ENCODE measurements at regions not wholly inside any gene's neighbourhood (a gene's known extent, or its start where the extent isn't known, plus 50 kb on each side); places are given as distances from the start of the nearest gene placed in this dataset.

DNA sequence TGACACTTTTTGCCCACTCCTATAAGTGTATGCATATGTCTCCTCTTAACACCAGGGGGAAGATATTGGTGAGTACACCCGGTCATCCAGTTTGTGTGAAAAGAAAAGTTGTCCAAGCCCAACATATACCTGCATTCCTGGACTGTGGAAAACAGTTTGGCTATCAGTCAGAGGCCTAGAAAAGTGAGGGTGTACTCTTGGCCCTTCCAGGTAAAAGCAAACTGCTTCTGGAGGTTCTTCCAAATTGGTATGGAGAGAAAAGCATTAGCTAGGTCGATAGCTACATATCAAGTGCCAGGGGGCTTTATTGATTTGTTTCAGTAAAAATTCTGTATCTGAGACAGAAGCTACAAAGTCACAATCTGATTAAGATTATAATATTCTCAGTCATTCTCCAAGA is 144.0 kb downstream of the SPTSSA start:
- TF ChIP-seq POLR2A (IDR thresholded peaks at IDR 0.05; ENCODE audit: low read length) (no peak), GATA1 (IDR thresholded peaks at IDR 0.05; ENCODE audit: low read depth, low read length) (no peak)
